ENCODE measurements at regions not wholly inside any gene's neighbourhood (a gene's known extent, or its start where the extent isn't known, plus 50 kb on each side); places are given as distances from the start of the nearest gene placed in this dataset.

DNA sequence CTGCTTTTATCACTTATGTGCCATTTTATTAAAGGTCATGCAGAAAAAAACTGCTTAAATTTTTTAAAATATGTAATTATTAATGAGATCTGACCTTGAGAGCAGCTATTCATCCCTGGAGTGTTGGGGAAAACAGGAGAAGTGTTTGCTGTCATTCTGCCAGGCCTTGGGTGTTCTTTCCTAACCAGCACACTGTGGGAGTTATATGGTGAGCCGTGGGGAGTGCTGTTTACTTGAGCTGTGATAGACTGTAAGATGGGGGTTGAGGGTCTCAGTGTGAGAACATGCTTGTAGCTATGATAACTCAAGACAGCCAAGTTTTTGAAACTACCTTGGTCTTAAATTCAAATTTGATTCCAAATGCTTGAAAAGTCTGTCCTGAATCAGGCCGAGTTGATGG lies 101.3 kb upstream of the ARHGAP28 start:
- ATAC-seq (ENCODE audit: low read depth in 2 of 2) (no peak), DNase-seq (no peak)
- Mint-ChIP-seq H3K9me3 (peaks cover 0 to 4% (median 1%) of the 10 kb centered on the region in 7 donors), H3K4me1 (no peaks in the 10 kb centered on the region), H3K36me3 (no peaks in the 10 kb centered on the region), H3K27me3 (peaks cover 2% of the 10 kb centered on the region), H3K27ac (no peak overlapping the region), H3K4me3 (no peak overlapping the region)
- Histone ChIP-seq H3K27ac (ENCODE audit: insufficient read depth, low read length, poor library complexity, severe bottlenecking) (no peak overlapping the region), H3K36me3 (ENCODE audit: control insufficient read depth, insufficient read depth, low read length) (no peaks in the 10 kb centered on the region), H3K4me1 (ENCODE audit: control insufficient read depth, insufficient read depth, low read length, poor library complexity, severe bottlenecking) (no peaks in the 10 kb centered on the region), H3K4me3 (ENCODE audit: low read depth, low read length) (no peak overlapping the region), H3K9me3 (ENCODE audit: control insufficient read depth in 2 of 2, low read length in 2 of 2) (no peaks in the 10 kb centered on the region), H3K27me3 (ENCODE audit: control insufficient read depth, insufficient read depth, low read length) (no peaks in the 10 kb centered on the region)

DNA sequence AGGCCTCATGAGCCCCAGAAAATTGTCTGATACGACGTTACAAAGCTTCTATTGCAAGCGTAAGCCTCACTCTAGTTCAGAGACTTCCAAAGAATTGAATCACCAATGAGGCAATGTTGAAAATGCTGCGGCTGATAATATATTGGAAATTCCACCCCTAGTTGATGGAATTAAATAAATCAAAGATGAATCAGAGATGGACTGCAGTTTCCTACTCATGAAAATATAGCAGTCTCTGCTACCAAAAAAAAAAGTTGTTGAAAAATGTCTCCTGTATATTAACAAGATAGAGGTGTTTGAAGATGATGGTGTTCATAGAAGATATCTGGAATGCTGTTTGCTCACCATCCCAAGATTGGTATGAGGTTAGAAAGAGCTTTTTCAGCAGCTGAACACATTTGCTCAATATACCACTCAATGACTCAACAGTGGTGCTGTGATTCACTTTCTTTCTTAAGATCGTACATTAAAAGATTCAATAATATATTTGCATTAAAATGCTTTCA lies 99.8 kb upstream of the ARHGAP28 start:
- Mint-ChIP-seq H3K9me3 (peaks cover 0 to 11% (median 1%) of the 10 kb centered on the region in 7 donors), H3K27me3 (no peaks in the 10 kb centered on the region), H3K36me3 (no peaks in the 10 kb centered on the region), H3K27ac (no peak overlapping the region), H3K4me1 (no peaks in the 10 kb centered on the region), H3K4me3 (no peak overlapping the region)
- Histone ChIP-seq H3K4me3 (ENCODE audit: low read depth, low read length) (no peak overlapping the region), H3K4me1 (ENCODE audit: control insufficient read depth, insufficient read depth, low read length, poor library complexity, severe bottlenecking) (no peaks in the 10 kb centered on the region), H3K27me3 (ENCODE audit: control insufficient read depth, insufficient read depth, low read length) (no peaks in the 10 kb centered on the region), H3K36me3 (ENCODE audit: control insufficient read depth, insufficient read depth, low read length) (no peaks in the 10 kb centered on the region), H3K27ac (ENCODE audit: insufficient read depth, low read length, poor library complexity, severe bottlenecking) (no peak overlapping the region), H3K9me3 (ENCODE audit: control insufficient read depth in 2 of 2, low read length in 2 of 2) (no peaks in the 10 kb centered on the region)
- no peak for DNase-seq
- no peak for ATAC-seq (ENCODE audit: low read depth in 2 of 2)

GRCh38 chr18:6633310-6633709 lies 96.2 kb upstream of the ARHGAP28 start:
- DNase-seq: no peak
- H3K4me1 ChIP-seq (ENCODE audit: control insufficient read depth, insufficient read depth, low read length, poor library complexity, severe bottlenecking): no peaks in the 10 kb centered on the region
- H3K27me3 ChIP-seq (ENCODE audit: control insufficient read depth, insufficient read depth, low read length): no peaks in the 10 kb centered on the region
- H3K27ac Mint-ChIP-seq: no peak overlapping the region
- no peak overlapping the region for H3K4me3 Mint-ChIP-seq
- no peak overlapping the region for H3K4me3 ChIP-seq (ENCODE audit: low read depth, low read length)
- H3K27ac ChIP-seq (ENCODE audit: insufficient read depth, low read length, poor library complexity, severe bottlenecking): no peak overlapping the region
- H3K36me3 Mint-ChIP-seq: no peaks in the 10 kb centered on the region
- no peaks in the 10 kb centered on the region for H3K27me3 Mint-ChIP-seq
- H3K9me3 Mint-ChIP-seq: peaks cover 0 to 21% (median 2%) of the 10 kb centered on the region in 7 donors
- no peak for ATAC-seq (ENCODE audit: low read depth in 2 of 2)
- no peaks in the 10 kb centered on the region for H3K4me1 Mint-ChIP-seq
- no peaks in the 10 kb centered on the region for H3K36me3 ChIP-seq (ENCODE audit: control insufficient read depth, insufficient read depth, low read length)
- no peaks in the 10 kb centered on the region for H3K9me3 ChIP-seq (ENCODE audit: control insufficient read depth in 2 of 2, low read length in 2 of 2)

DNA sequence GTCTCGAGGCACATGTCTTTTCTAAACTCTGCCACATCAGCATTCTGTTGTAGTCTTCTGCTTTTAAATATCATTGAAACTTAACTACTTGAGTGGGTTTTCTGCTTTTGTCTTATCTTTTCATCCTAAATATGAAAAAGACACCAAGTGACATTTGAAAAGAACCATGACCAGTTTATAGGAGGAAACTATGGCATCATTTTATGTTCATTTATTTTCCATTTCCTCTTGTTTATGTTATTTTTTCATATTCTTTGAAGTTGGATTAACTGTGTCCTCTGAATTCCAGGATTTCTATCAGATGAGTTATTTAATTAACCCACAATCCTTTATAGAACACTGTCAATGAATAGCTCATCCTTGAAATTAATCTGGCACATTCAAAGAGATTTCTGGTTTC lies 93.4 kb upstream of the ARHGAP28 start:
- DNase-seq: no peak

DNA sequence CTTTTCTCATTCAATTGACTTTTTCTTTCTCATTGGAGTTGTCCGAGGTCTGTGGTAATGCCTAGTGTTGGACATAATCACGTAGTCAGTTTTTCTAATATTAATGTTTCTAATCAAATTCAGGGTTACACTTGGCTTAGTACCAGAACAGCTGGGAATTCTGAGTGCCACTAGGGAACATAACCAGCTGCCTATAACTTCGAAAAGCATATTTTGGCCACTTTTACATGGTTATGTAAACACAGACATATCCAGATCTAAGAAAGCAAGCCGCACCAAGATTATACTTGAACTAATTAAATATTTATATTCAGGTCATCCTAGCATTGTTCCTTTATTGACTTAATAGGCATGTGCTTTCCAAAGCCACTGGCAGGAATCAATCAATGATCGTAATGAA lies 91.1 kb upstream of the ARHGAP28 start:
- H3K4me3 ChIP-seq (ENCODE audit: low read depth, low read length): no peak overlapping the region
- H3K36me3 Mint-ChIP-seq: no peaks in the 10 kb centered on the region
- no peak overlapping the region for H3K27ac Mint-ChIP-seq
- no peaks in the 10 kb centered on the region for H3K27me3 Mint-ChIP-seq
- no peaks in the 10 kb centered on the region for H3K27me3 ChIP-seq (ENCODE audit: control insufficient read depth, insufficient read depth, low read length)
- ATAC-seq (ENCODE audit: low read depth in 2 of 2) (no peak), DNase-seq (no peak)
- H3K4me1 Mint-ChIP-seq: no peaks in the 10 kb centered on the region
- H3K27ac ChIP-seq (ENCODE audit: insufficient read depth, low read length, poor library complexity, severe bottlenecking): no peak overlapping the region
- no peak overlapping the region for H3K4me3 Mint-ChIP-seq
- no peaks in the 10 kb centered on the region for H3K4me1 ChIP-seq (ENCODE audit: control insufficient read depth, insufficient read depth, low read length, poor library complexity, severe bottlenecking)
- no peaks in the 10 kb centered on the region for H3K9me3 ChIP-seq (ENCODE audit: control insufficient read depth in 2 of 2, low read length in 2 of 2)
- no peaks in the 10 kb centered on the region for H3K36me3 ChIP-seq (ENCODE audit: control insufficient read depth, insufficient read depth, low read length)
- peaks cover 0 to 29% (median 4%) of the 10 kb centered on the region in 7 donors for H3K9me3 Mint-ChIP-seq

More for the DNA sequence above, 93.4 kb upstream of the ARHGAP28 start:
- H3K27me3 Mint-ChIP-seq: no peaks in the 10 kb centered on the region
- H3K4me3 ChIP-seq (ENCODE audit: low read depth, low read length): no peak overlapping the region
- H3K36me3 ChIP-seq (ENCODE audit: control insufficient read depth, insufficient read depth, low read length): no peaks in the 10 kb centered on the region
- H3K27me3 ChIP-seq (ENCODE audit: control insufficient read depth, insufficient read depth, low read length): no peaks in the 10 kb centered on the region
- ATAC-seq (ENCODE audit: low read depth in 2 of 2): no peak
- H3K27ac ChIP-seq (ENCODE audit: insufficient read depth, low read length, poor library complexity, severe bottlenecking): no peak overlapping the region
- no peak overlapping the region for H3K27ac Mint-ChIP-seq
- no peak overlapping the region for H3K4me3 Mint-ChIP-seq
- H3K4me1 ChIP-seq (ENCODE audit: control insufficient read depth, insufficient read depth, low read length, poor library complexity, severe bottlenecking): no peaks in the 10 kb centered on the region
- H3K9me3 ChIP-seq (ENCODE audit: control insufficient read depth in 2 of 2, low read length in 2 of 2): no peaks in the 10 kb centered on the region
- peaks cover 0 to 16% (median 0%) of the 10 kb centered on the region in 7 donors for H3K9me3 Mint-ChIP-seq
- no peaks in the 10 kb centered on the region for H3K36me3 Mint-ChIP-seq
- no peaks in the 10 kb centered on the region for H3K4me1 Mint-ChIP-seq

- Histone ChIP-seq H3K27me3 (ENCODE audit: control insufficient read depth, insufficient read depth, low read length) (no peaks in the 10 kb centered on the region), H3K9me3 (ENCODE audit: control insufficient read depth in 2 of 2, low read length in 2 of 2) (peaks cover 0 to 4% of the 10 kb centered on the region in 2 experiments), H3K4me3 (ENCODE audit: low read depth, low read length) (no peak overlapping the region), H3K36me3 (ENCODE audit: control insufficient read depth, insufficient read depth, low read length) (no peaks in the 10 kb centered on the region), H3K4me1 (ENCODE audit: control insufficient read depth, insufficient read depth, low read length, poor library complexity, severe bottlenecking) (no peaks in the 10 kb centered on the region), H3K27ac (ENCODE audit: insufficient read depth, low read length, poor library complexity, severe bottlenecking) (no peak overlapping the region)
- H3K36me3 Mint-ChIP-seq: no peaks in the 10 kb centered on the region
- H3K27me3 Mint-ChIP-seq: no peaks in the 10 kb centered on the region
- DNase-seq: no peak
- peaks cover 0 to 23% (median 4%) of the 10 kb centered on the region in 7 donors for H3K9me3 Mint-ChIP-seq
- no peak overlapping the region for H3K4me3 Mint-ChIP-seq
- no peak for ATAC-seq (ENCODE audit: low read depth in 2 of 2)
- H3K4me1 Mint-ChIP-seq: no peaks in the 10 kb centered on the region
- H3K27ac Mint-ChIP-seq: no peak overlapping the region
These were observed 90.2 kb upstream of the ARHGAP28 start for GRCh38 chr18:6639305-6639704.

- peak overlapping the region in 1 of 3 donors; percentile 47 for H3K27ac Mint-ChIP-seq
- H3K4me1 Mint-ChIP-seq: no peaks in the 10 kb centered on the region
- H3K27me3 ChIP-seq (ENCODE audit: control insufficient read depth, insufficient read depth, low read length): no peaks in the 10 kb centered on the region
- no peaks in the 10 kb centered on the region for H3K36me3 ChIP-seq (ENCODE audit: control insufficient read depth, insufficient read depth, low read length)
- H3K9me3 ChIP-seq (ENCODE audit: control insufficient read depth in 2 of 2, low read length in 2 of 2): peaks cover 0 to 4% of the 10 kb centered on the region in 2 experiments
- H3K9me3 Mint-ChIP-seq: peaks cover 1 to 25% (median 8%) of the 10 kb centered on the region in 7 donors
- no peaks in the 10 kb centered on the region for H3K27me3 Mint-ChIP-seq
- no peaks in the 10 kb centered on the region for H3K4me1 ChIP-seq (ENCODE audit: control insufficient read depth, insufficient read depth, low read length, poor library complexity, severe bottlenecking)
- H3K4me3 ChIP-seq (ENCODE audit: low read depth, low read length): no peak overlapping the region
- no peak overlapping the region for H3K27ac ChIP-seq (ENCODE audit: insufficient read depth, low read length, poor library complexity, severe bottlenecking)
- DNase-seq: no peak
- H3K36me3 Mint-ChIP-seq: no peaks in the 10 kb centered on the region
- no peak for ATAC-seq (ENCODE audit: low read depth in 2 of 2)
- no peak overlapping the region for H3K4me3 Mint-ChIP-seq
These were observed 84.5 kb upstream of the ARHGAP28 start for GRCh38 chr18:6644836-6645627.

DNA sequence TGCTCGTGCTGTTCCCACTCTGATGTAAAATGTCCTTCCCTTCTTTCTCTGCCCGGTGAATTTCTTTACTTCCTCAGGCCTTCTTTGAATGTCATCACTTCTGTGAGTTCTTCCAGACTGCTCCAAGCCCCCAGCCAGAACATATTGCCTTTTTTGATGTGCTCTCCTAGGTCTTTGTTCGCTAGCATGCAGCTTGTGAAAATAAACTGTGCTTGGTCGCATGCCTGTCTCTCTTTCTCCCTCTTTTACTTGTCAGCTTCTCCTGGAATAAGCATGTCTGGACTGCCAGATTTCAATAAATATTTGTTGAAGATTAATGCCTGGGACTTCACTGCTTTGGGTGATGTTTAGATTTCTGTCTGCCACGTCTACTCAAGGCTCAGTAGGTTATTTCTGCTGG lies 82.7 kb upstream of the ARHGAP28 start:
- ATAC-seq (ENCODE audit: low read depth in 2 of 2) (no peak), DNase-seq (no peak)
- Histone ChIP-seq H3K27ac (ENCODE audit: insufficient read depth, low read length, poor library complexity, severe bottlenecking) (no peak overlapping the region), H3K4me3 (ENCODE audit: low read depth, low read length) (no peak overlapping the region), H3K27me3 (ENCODE audit: control insufficient read depth, insufficient read depth, low read length) (no peaks in the 10 kb centered on the region), H3K36me3 (ENCODE audit: control insufficient read depth, insufficient read depth, low read length) (no peaks in the 10 kb centered on the region), H3K9me3 (ENCODE audit: control insufficient read depth in 2 of 2, low read length in 2 of 2) (peaks cover 0 to 4% of the 10 kb centered on the region in 2 experiments), H3K4me1 (ENCODE audit: control insufficient read depth, insufficient read depth, low read length, poor library complexity, severe bottlenecking) (no peaks in the 10 kb centered on the region)
- H3K4me3 Mint-ChIP-seq: no peak overlapping the region
- H3K4me1 Mint-ChIP-seq: no peaks in the 10 kb centered on the region
- no peaks in the 10 kb centered on the region for H3K27me3 Mint-ChIP-seq
- peaks cover 0 to 22% (median 9%) of the 10 kb centered on the region in 7 donors for H3K9me3 Mint-ChIP-seq
- H3K36me3 Mint-ChIP-seq: no peaks in the 10 kb centered on the region
- no peak overlapping the region for H3K27ac Mint-ChIP-seq
